IMR-90 (cell line): ENCODE measurements at regions not wholly inside any gene's neighbourhood (a gene's known extent, or its start where the extent isn't known, plus 50 kb on each side); places are given as distances from the start of the nearest gene placed in this dataset.

Experiments
- ATAC-seq: fragments of 200-7000 bp; cut with Tn5 transposase; 2 replicates; pipeline ENCODE4 v1.9.1; 2020; ENCODE audit warnings: low read depth, mild to moderate bottlenecking, moderate library complexity
- BruUV-seq: library from RNA; stranded (reverse); fragments of 400-500 nt; replicated peaks from 2 replicates; lab custom pipeline; 2021; lab: Mats Ljungman, UMichigan
- CTCF ChIA-PET: fragments of 300-600 bp; formaldehyde crosslinking; extraction: SDS; loops from one replicate; lab custom pipeline; 2021; ENCODE audit warnings: antibody characterized with exemption; lab: Yijun Ruan, JAX
- POLR2A ChIA-PET: fragments of 300-600 bp; sonication (Branson Sonifier 250); formaldehyde crosslinking; loops from one replicate; lab custom pipeline; 2022; ENCODE audit warnings: antibody characterized with exemption; ENCODE audit not compliant: unreplicated experiment; lab: Charles Lee
- DNase-seq: peaks from one replicate; pipeline ENCODE4 v3.0.0; 2013
- H2AFZ ChIP-seq: replicated peaks from 2 replicates; pipeline ENCODE3; 2013; ENCODE audit warnings: low read length, mild to moderate bottlenecking; ENCODE audit not compliant: poor library complexity
- H2AK5ac ChIP-seq: 2 replicates; pipeline ENCODE4 v1.6.1; 2013; ENCODE audit warnings: low read depth, low read length, inconsistent platforms
- H2AK9ac ChIP-seq: replicated peaks from 2 replicates; pipeline ENCODE3; 2013; ENCODE audit warnings: mild to moderate bottlenecking, low read depth, low read length, moderate library complexity; ENCODE audit not compliant: poor library complexity
- H2BK120ac ChIP-seq: 2 replicates; pipeline ENCODE4 v1.6.1; 2013; ENCODE audit warnings: low read depth, low read length, inconsistent platforms
- H2BK15ac ChIP-seq: 3 replicates; pipeline ENCODE4 v1.6.1; 2013; ENCODE audit warnings: low read depth, low read length, inconsistent platforms
- H2BK20ac ChIP-seq: 2 replicates; pipeline ENCODE4 v1.6.1; 2013; ENCODE audit warnings: low read depth, mild to moderate bottlenecking, inconsistent platforms, low read length, moderate library complexity
- H2BK5ac ChIP-seq: 2 replicates; pipeline ENCODE4 v1.6.1; 2013; ENCODE audit warnings: mild to moderate bottlenecking, low read depth, low read length, inconsistent platforms; ENCODE audit not compliant: poor library complexity, severe bottlenecking
- H3K14ac ChIP-seq: replicated peaks from 2 replicates; pipeline ENCODE4 v1.6.1; 2013; ENCODE audit warnings: low read depth, low read length, inconsistent platforms
- H3K18ac ChIP-seq: 2 replicates; pipeline ENCODE4 v1.6.1; 2013; ENCODE audit warnings: low read depth, low read length, control low read depth
- H3K23ac ChIP-seq: 2 replicates; pipeline ENCODE4 v1.6.1; 2013; ENCODE audit warnings: low read depth, low read length, inconsistent platforms
- H3K27ac ChIP-seq: 2 replicates; pipeline ENCODE4 v1.5.1; 2013; ENCODE audit warnings: mild to moderate bottlenecking, control low read depth, low read length; ENCODE audit not compliant: insufficient read depth
- H3K27me3 ChIP-seq: 2 replicates; pipeline ENCODE4 v1.6.1; 2013; ENCODE audit warnings: low read length; ENCODE audit not compliant: control insufficient read depth, insufficient read depth
- H3K36me3 ChIP-seq: 2 replicates; pipeline ENCODE4 v1.6.1; 2013; ENCODE audit warnings: low read length, mixed read lengths; ENCODE audit not compliant: control insufficient read depth, insufficient read depth
- H3K4ac ChIP-seq: 2 replicates; pipeline ENCODE4 v1.6.1; 2013; ENCODE audit warnings: low read depth, low read length, inconsistent platforms
- H3K4me1 ChIP-seq: 2 replicates; pipeline ENCODE4 v1.6.1; 2013; ENCODE audit warnings: low read length, mixed read lengths; ENCODE audit not compliant: control insufficient read depth, insufficient read depth
- H3K4me2 ChIP-seq: 2 replicates; pipeline ENCODE4 v1.6.1; 2013; ENCODE audit warnings: low read depth, mild to moderate bottlenecking, control low read depth, low read length, moderate library complexity
- H3K4me3 ChIP-seq: 2 replicates; pipeline ENCODE4 v1.5.1; 2013; ENCODE audit warnings: low read depth, mild to moderate bottlenecking, control low read depth, low read length, moderate library complexity; ENCODE audit not compliant: insufficient read depth
- H3K56ac ChIP-seq: 2 replicates; pipeline ENCODE4 v1.6.1; 2013; ENCODE audit warnings: low read length, inconsistent platforms; ENCODE audit not compliant: insufficient read depth; ENCODE audit errors: extremely low read depth
- H3K79me1 ChIP-seq, 2 experiments: 2 replicates each; pipeline ENCODE4 v1.6.1; 2013; ENCODE audit warnings: low read length in 2 of 2, inconsistent platforms in 1 of 2, low read depth in 1 of 2
- H3K9ac ChIP-seq: 2 replicates; pipeline ENCODE4 v1.6.1; 2013; ENCODE audit warnings: low read depth, low read length, control low read depth
- H3K9me1 ChIP-seq: 2 replicates; pipeline ENCODE4 v1.6.1; 2013; ENCODE audit warnings: low read length, inconsistent platforms; ENCODE audit not compliant: insufficient read depth
- H3K9me3 ChIP-seq: 2 replicates; pipeline ENCODE4 v1.6.1; 2013; ENCODE audit warnings: low read length; ENCODE audit not compliant: control insufficient read depth, insufficient read depth
- H4K20me1 ChIP-seq: 2 replicates; pipeline ENCODE4 v1.6.1; 2013; ENCODE audit warnings: low read length, inconsistent platforms; ENCODE audit not compliant: insufficient read depth
- H4K5ac ChIP-seq: 2 replicates; pipeline ENCODE4 v1.6.1; 2013; ENCODE audit warnings: mild to moderate bottlenecking, low read depth, low read length, control low read depth
- H4K8ac ChIP-seq, 2 experiments: 2 replicates each; pipeline ENCODE4 v1.6.1; 2013; ENCODE audit warnings: low read depth in 2 of 2, low read length in 2 of 2, control low read depth in 1 of 2, inconsistent platforms in 1 of 2
- H4K91ac ChIP-seq: 2 replicates; pipeline ENCODE4 v1.6.1; 2013; ENCODE audit warnings: low read depth, low read length, inconsistent platforms; ENCODE audit not compliant: insufficient read depth
- BHLHE40 ChIP-seq: fragments of 150-350 bp; IDR thresholded peaks from 2 replicates; pipeline ENCODE4 v1.6.1; 2016; ENCODE audit warnings: mild to moderate bottlenecking, low read depth, low read length
- CEBPB ChIP-seq: IDR thresholded peaks from 2 replicates; pipeline ENCODE4 v1.6.1; 2012; ENCODE audit warnings: low read depth, low read length, improper control_type of control experiment
- CHD1 ChIP-seq: IDR thresholded peaks from 2 replicates; pipeline ENCODE4 v1.6.1; 2012; ENCODE audit warnings: low read depth, low read length, improper control_type of control experiment
- CTCF ChIP-seq: conservative IDR thresholded peaks from 2 replicates; pipeline ENCODE4 v1.5.1; 2012; ENCODE audit warnings: mild to moderate bottlenecking, low read depth, low read length, improper control_type of control experiment
- ELK1 ChIP-seq: fragments of 150-350 bp; IDR thresholded peaks from 2 replicates; pipeline ENCODE4 v1.6.1; 2016; ENCODE audit warnings: low read depth, mild to moderate bottlenecking, low read length, moderate library complexity, borderline replicate concordance
- MAZ ChIP-seq: IDR thresholded peaks from 2 replicates; pipeline ENCODE4 v1.6.1; 2012; ENCODE audit warnings: low read depth, mild to moderate bottlenecking, low read length, improper control_type of control experiment, moderate library complexity, borderline replicate concordance
- MXI1 ChIP-seq: IDR thresholded peaks from 2 replicates; pipeline ENCODE4 v1.6.1; 2012; ENCODE audit warnings: low read depth, mild to moderate bottlenecking, low read length, moderate library complexity, borderline replicate concordance
- NFE2L2 ChIP-seq: fragments of 150-350 bp; IDR thresholded peaks from 2 replicates; pipeline ENCODE4 v1.6.1; 2016; ENCODE audit warnings: low read depth, mild to moderate bottlenecking, low read length
- POLR2A ChIP-seq: IDR thresholded peaks from 2 replicates; pipeline ENCODE4 v1.6.1; 2012; ENCODE audit warnings: mild to moderate bottlenecking, low read depth, low read length
- RAD21 ChIP-seq: IDR thresholded peaks from 2 replicates; pipeline ENCODE4 v1.6.1; 2012; ENCODE audit warnings: low read length, improper control_type of control experiment
- RCOR1 ChIP-seq: IDR thresholded peaks from 2 replicates; pipeline ENCODE4 v1.6.1; 2012; ENCODE audit warnings: mild to moderate bottlenecking, low read length, improper control_type of control experiment; ENCODE audit not compliant: insufficient replicate concordance
- SMC3 ChIP-seq: fragments of 150-350 bp; IDR thresholded peaks from 2 replicates; pipeline ENCODE4 v1.6.1; 2016; ENCODE audit warnings: low read depth, mild to moderate bottlenecking, antibody characterized with exemption, low read length, moderate library complexity
- USF2 ChIP-seq: fragments of 150-350 bp; IDR thresholded peaks from 2 replicates; pipeline ENCODE4 v1.6.1; 2017; ENCODE audit warnings: mild to moderate bottlenecking, antibody characterized with exemption, low read length, low read depth
- WGBS, 2 experiments: methylation state at CpG; one replicate each; pipeline versions ENCODE4 v1.1.5 to v1.1.7; 2013; ENCODE audit warnings: missing lambda C conversion rate in 2 of 2; ENCODE audit not compliant: insufficient read length in 1 of 2; ENCODE audit errors: extremely low coverage in 2 of 2; 5-methylcytosine and 5-hydroxymethylcytosine counted together
- dilution Hi-C: fragments of 300-500 bp; cut with HindIII; formaldehyde crosslinking; loops from one replicate; pipeline ENCODE4 v1.14.3; 2018; ENCODE audit warnings: low sequenced_read_pairs; ENCODE audit not compliant: unreplicated experiment
- in situ Hi-C: fragments of 300-500 bp; cut with MboI; formaldehyde crosslinking; loops from 3 replicates; pipeline ENCODE4 v1.14.3; 2019; ENCODE audit warnings: low sequenced_read_pairs, inconsistent platforms, mixed read lengths
- intact Hi-C: fragments of 100-400 bp; cut with micrococcal nuclease; formaldehyde crosslinking; loops from 2 replicates; pipeline ENCODE4 v1.10.0; 2022

GRCh38 chr3:82022836-82023235, 261.4 kb upstream of the GBE1 start:
- Histone ChIP-seq H3K4me1 (no peaks in the 10 kb centered on the region), H2BK120ac (no peak overlapping the region), H3K18ac (no peak overlapping the region), H3K79me1 (no peaks in the 10 kb centered on the region), H4K20me1 (no peaks in the 10 kb centered on the region), H2BK5ac (no peak overlapping the region), H3K23ac (no peak overlapping the region), H2AK5ac (no peak overlapping the region), H3K36me3 (no peaks in the 10 kb centered on the region), H3K27me3 (no peaks in the 10 kb centered on the region), H3K14ac (no peak overlapping the region), H3K4me2 (no peak overlapping the region), H2BK20ac (no peak overlapping the region), H3K56ac (no peak overlapping the region), H3K9me3 (no peaks in the 10 kb centered on the region), H2BK15ac (no peak overlapping the region), H3K27ac (no peak overlapping the region), H3K9me1 (no peaks in the 10 kb centered on the region), H4K91ac (no peak overlapping the region), H3K4ac (no peak overlapping the region), H2AFZ (no peak overlapping the region), H4K8ac (no peak overlapping the region), H3K4me3 (no peak overlapping the region), H2AK9ac (no peak overlapping the region), H4K5ac (no peak overlapping the region), H3K9ac (no peak overlapping the region)
- no peak for ATAC-seq
- no peak for DNase-seq
- no TSS peak for BruUV-seq
- intact Hi-C loops (no loop called here), dilution Hi-C loops (no loop called here), in situ Hi-C loops (no loop called here)
- CTCF ChIA-PET, result no interaction called here
- no peak for TF ChIP-seq CEBPB
- TF ChIP-seq CHD1, result no peak
- no peak for TF ChIP-seq SMC3
- TF ChIP-seq ELK1, result no peak
- no peak for TF ChIP-seq NFE2L2
- no peak for TF ChIP-seq RAD21
- no peak for TF ChIP-seq POLR2A
- no peak for TF ChIP-seq MXI1
- TF ChIP-seq CTCF, result no peak
- no peak for TF ChIP-seq RCOR1
- TF ChIP-seq USF2, result no peak
- no peak for TF ChIP-seq MAZ
- TF ChIP-seq BHLHE40, result no peak
- WGBS, 2 experiments, result no CpG with 5 or more reads among the region's 3 CpGs
- POLR2A ChIA-PET, result no interaction called here
